Skeletal muscle tissue (tissue), 3 donors: ENCODE measurements at regions not wholly inside any gene's neighbourhood (a gene's known extent, or its start where the extent isn't known, plus 50 kb on each side); places are given as distances from the start of the nearest gene placed in this dataset.

ENCODE experiments used
- H3K27ac ChIP-seq: one replicate; pipeline ENCODE4 v1.7.0; 2013; ENCODE audit warnings: mild to moderate bottlenecking, low read depth, low read length, inconsistent platforms
- H3K27me3 ChIP-seq, 3 donors: one replicate each; pipeline ENCODE4 v1.7.0; 2013; ENCODE audit warnings: low read length in 3 of 3; ENCODE audit not compliant: control insufficient read depth in 3 of 3, insufficient read depth in 3 of 3
- H3K36me3 ChIP-seq, 3 donors: one replicate each; pipeline ENCODE4 v1.7.0; 2013; ENCODE audit warnings: low read length in 3 of 3; ENCODE audit not compliant: control insufficient read depth in 3 of 3, insufficient read depth in 3 of 3
- H3K4me1 ChIP-seq, 3 donors: one replicate each; pipeline ENCODE4 v1.7.0; 2013; ENCODE audit warnings: low read length in 3 of 3, mild to moderate bottlenecking in 3 of 3; ENCODE audit not compliant: control insufficient read depth in 3 of 3, insufficient read depth in 3 of 3
- H3K4me3 ChIP-seq, 3 donors: one replicate each; pipeline ENCODE4 v1.7.0; 2013; ENCODE audit warnings: low read length in 3 of 3
- H3K9ac ChIP-seq, 3 donors: one replicate each; pipeline ENCODE4 v1.7.0; 2013; ENCODE audit warnings: low read length in 3 of 3, mild to moderate bottlenecking in 3 of 3, moderate library complexity in 2 of 3, low read depth in 1 of 3
- H3K9me3 ChIP-seq, 3 donors: one replicate each; pipeline ENCODE4 v1.7.0; 2013; ENCODE audit warnings: low read length in 3 of 3; ENCODE audit not compliant: control insufficient read depth in 3 of 3
- donor health status: Osteomylitis.

DNA sequence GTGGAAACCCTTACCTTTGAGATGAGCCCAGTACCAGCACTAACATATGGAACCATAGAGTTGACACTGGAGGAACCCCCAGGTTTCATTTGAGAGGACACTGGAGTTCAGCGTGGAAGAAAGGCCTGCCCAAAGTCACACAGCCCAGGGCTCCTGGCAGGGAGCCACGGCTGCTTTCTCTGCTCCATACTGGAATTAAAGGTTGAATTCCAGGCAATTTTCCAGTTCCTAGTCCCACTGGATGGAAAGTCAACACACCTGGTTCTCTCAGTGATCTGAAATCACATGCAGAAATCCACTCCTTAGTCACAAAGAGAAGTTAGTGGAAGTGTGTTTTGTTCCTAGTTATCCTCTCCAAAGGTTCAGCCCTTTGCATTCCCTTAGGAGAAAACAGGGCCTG, 336.1 kb upstream of the SKOR2 start:
- Histone ChIP-seq H3K4me1 (no peaks in the 10 kb centered on the region), H3K9ac (no peak overlapping the region), H3K36me3 (no peaks in the 10 kb centered on the region), H3K27me3 (peaks cover 6 to 12% (median 7%) of the 10 kb centered on the region in 3 donors), H3K27ac (no peak overlapping the region), H3K9me3 (no peaks in the 10 kb centered on the region), H3K4me3 (no peak overlapping the region)

GRCh38 chr18:47586418-47587070, 335.1 kb upstream of the SKOR2 start:
- Histone ChIP-seq H3K4me1 (no peaks in the 10 kb centered on the region), H3K9me3 (no peaks in the 10 kb centered on the region), H3K27ac (no peak overlapping the region), H3K9ac (no peak overlapping the region), H3K27me3 (peaks cover 0 to 2% (median 0%) of the 10 kb centered on the region in 3 donors), H3K4me3 (no peak overlapping the region), H3K36me3 (no peaks in the 10 kb centered on the region)

DNA sequence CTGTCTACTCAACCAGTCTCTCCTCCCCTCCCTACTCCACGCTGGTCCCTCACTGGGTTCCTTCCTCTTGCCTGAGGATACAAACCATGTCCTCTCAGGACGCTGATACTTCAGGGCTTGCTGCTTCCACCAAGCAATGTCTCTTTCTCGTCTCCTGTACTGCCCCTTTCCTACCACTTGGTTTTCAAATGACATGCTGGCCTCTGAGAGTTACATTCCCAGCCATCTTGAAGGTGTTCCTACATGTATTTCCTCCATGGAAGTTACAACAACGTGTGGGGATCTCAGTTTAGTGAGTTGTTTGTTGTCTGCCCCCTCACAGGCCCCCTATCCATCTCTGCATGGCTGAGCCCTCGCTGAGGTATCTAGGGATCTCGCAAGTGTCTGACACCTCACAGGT, 334.5 kb upstream of the SKOR2 start:
- Histone ChIP-seq H3K9ac (no peak overlapping the region), H3K4me1 (no peaks in the 10 kb centered on the region), H3K27ac (no peak overlapping the region), H3K4me3 (no peak overlapping the region), H3K36me3 (no peaks in the 10 kb centered on the region), H3K9me3 (no peaks in the 10 kb centered on the region), H3K27me3 (peaks cover 0 to 2% (median 0%) of the 10 kb centered on the region in 3 donors)

- H3K36me3 ChIP-seq, result no peaks in the 10 kb centered on the region
- no peaks in the 10 kb centered on the region for H3K4me1 ChIP-seq
- H3K9ac ChIP-seq, result no peak overlapping the region
- H3K27ac ChIP-seq, result no peak overlapping the region
- H3K9me3 ChIP-seq, result no peaks in the 10 kb centered on the region
- no peak overlapping the region for H3K4me3 ChIP-seq
- peaks cover 0 to 5% (median 0%) of the 10 kb centered on the region in 3 donors for H3K27me3 ChIP-seq
Measured at GRCh38 chr18:47585136-47585535, 333.7 kb upstream of the SKOR2 start.

DNA sequence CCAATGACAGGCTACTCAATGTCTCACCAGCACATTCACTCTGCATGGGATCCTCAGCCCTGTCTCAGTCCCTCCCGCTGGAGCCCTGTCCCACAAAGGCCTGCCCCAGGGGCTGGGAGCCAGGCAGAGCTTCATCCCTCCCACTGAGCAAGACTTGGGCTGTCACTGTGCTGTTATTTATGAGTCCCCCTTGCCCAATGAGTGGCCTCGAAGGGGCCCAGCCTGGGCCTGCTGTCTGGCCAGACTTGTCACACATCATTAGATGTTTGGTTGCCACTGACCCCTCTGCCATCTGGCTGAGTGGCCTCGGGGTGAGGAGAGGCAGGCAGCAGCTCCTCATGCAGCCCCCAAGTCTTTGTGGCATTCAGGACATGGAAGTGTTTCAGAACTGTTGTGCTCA, 330.6 kb upstream of the SKOR2 start:
- Histone ChIP-seq H3K4me3 (no peak overlapping the region), H3K9me3 (no peaks in the 10 kb centered on the region), H3K4me1 (no peaks in the 10 kb centered on the region), H3K27ac (no peak overlapping the region), H3K27me3 (peaks cover 0 to 5% (median 0%) of the 10 kb centered on the region in 3 donors), H3K36me3 (no peaks in the 10 kb centered on the region), H3K9ac (no peak overlapping the region)

- Histone ChIP-seq H3K36me3 (no peaks in the 10 kb centered on the region), H3K4me1 (no peaks in the 10 kb centered on the region), H3K27ac (no peak overlapping the region), H3K9me3 (no peaks in the 10 kb centered on the region), H3K27me3 (peaks cover 0 to 7% (median 0%) of the 10 kb centered on the region in 3 donors), H3K9ac (no peak overlapping the region), H3K4me3 (no peak overlapping the region)
Measured at GRCh38 chr18:47577520-47577919, 326.1 kb upstream of the SKOR2 start.

DNA sequence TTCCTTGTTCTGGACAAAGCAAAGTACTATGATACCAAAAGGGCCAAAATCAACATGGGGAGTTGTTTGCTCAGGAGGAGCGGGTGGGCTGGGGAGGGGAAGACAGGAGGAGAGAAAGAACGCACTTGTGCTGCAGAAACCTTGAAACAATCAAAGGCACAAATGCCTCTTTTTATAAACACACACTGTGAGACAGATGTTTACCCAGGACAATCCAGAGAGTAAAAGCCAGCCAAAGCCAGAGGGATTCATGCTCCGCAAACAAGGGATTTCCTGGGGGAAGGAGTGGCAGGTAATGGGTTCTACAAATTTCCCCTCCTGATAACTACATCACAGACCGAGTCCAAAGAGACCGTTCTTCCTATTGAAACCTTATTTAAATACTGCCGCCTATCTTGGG, 323.5 kb upstream of the SKOR2 start:
- H3K36me3 ChIP-seq, result no peaks in the 10 kb centered on the region
- H3K27ac ChIP-seq, result no peak overlapping the region
- H3K27me3 ChIP-seq, result peaks cover 0 to 8% (median 0%) of the 10 kb centered on the region in 3 donors
- no peak overlapping the region for H3K9ac ChIP-seq
- H3K4me1 ChIP-seq, result no peaks in the 10 kb centered on the region
- no peaks in the 10 kb centered on the region for H3K9me3 ChIP-seq
- H3K4me3 ChIP-seq, result no peak overlapping the region

DNA sequence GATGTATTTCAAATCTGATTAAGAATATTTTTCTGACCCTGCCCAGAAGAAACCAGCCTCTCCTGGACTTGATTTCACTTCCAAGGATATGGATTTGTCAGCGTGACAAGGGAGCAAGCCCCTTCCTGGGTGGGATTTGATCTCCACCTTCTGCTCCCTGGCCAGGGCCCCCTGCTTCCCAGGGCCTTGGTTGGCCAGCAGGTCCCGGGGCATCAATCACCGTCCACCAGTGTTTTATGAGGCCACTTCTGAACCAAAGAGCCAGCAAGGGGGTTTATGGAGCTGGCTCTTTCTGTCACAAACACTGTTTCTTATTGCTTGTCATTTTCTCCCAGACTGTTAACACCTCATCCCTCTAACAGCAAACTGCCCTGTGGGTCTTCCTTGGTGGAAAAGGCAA, 320.5 kb upstream of the SKOR2 start:
- Histone ChIP-seq H3K9me3 (no peaks in the 10 kb centered on the region), H3K36me3 (no peaks in the 10 kb centered on the region), H3K27me3 (peaks cover 0 to 5% (median 5%) of the 10 kb centered on the region in 3 donors), H3K4me1 (no peaks in the 10 kb centered on the region), H3K27ac (no peak overlapping the region), H3K4me3 (no peak overlapping the region), H3K9ac (no peak overlapping the region)

GRCh38 chr18:47566809-47567208, 315.3 kb upstream of the SKOR2 start:
- H3K27ac ChIP-seq, result no peak overlapping the region
- no peaks in the 10 kb centered on the region for H3K36me3 ChIP-seq
- H3K27me3 ChIP-seq, result peaks cover 0 to 5% (median 3%) of the 10 kb centered on the region in 3 donors
- no peaks in the 10 kb centered on the region for H3K4me1 ChIP-seq
- no peak overlapping the region for H3K9ac ChIP-seq
- H3K9me3 ChIP-seq, result no peaks in the 10 kb centered on the region
- no peak overlapping the region for H3K4me3 ChIP-seq

- no peak overlapping the region for H3K9ac ChIP-seq
- H3K4me3 ChIP-seq, result no peak overlapping the region
- H3K27me3 ChIP-seq, result peaks cover 7 to 24% (median 13%) of the 10 kb centered on the region in 3 donors
- no peaks in the 10 kb centered on the region for H3K36me3 ChIP-seq
- no peaks in the 10 kb centered on the region for H3K9me3 ChIP-seq
- no peaks in the 10 kb centered on the region for H3K4me1 ChIP-seq
- H3K27ac ChIP-seq, result no peak overlapping the region
Measured at GRCh38 chr18:47560723-47561715, 309.6 kb upstream of the SKOR2 start.
